B cell (primary cell): ENCODE measurements at regions not wholly inside any gene's neighbourhood (a gene's known extent, or its start where the extent isn't known, plus 50 kb on each side); places are given as distances from the start of the nearest gene placed in this dataset.

Experiments used
- ATAC-seq: fragments of 200-7000 bp; cut with Tn5 transposase; one replicate; pipeline ENCODE4 v1.10.0; 2021; ENCODE audit warnings: low read depth, mild to moderate bottlenecking, moderate number of reproducible peaks, moderate library complexity
- CTCF ChIA-PET: fragments of 350-600 bp; sonication (Branson Sonifier 250); formaldehyde crosslinking; loops from one replicate; lab custom pipeline; 2021; ENCODE audit warnings: antibody characterized with exemption, inconsistent platforms; lab: Charles Lee
- POLR2A ChIA-PET: fragments of 350-600 bp; sonication (Branson Sonifier 250); formaldehyde crosslinking; loops from one replicate; lab custom pipeline; 2021; ENCODE audit warnings: antibody characterized with exemption; lab: Charles Lee
- DNase-seq: peaks from one replicate; pipeline ENCODE4 v3.0.0; 2013
- H2AFZ ChIP-seq: 2 replicates; pipeline ENCODE4 v1.6.1; 2012; ENCODE audit warnings: mild to moderate bottlenecking, low read depth, low read length; ENCODE audit not compliant: insufficient read depth, poor library complexity, severe bottlenecking
- H3K27ac ChIP-seq, 2 donors: 1 replicate in 1 of 2; 2 replicates in 1 of 2; pipeline ENCODE4 v1.5.1; 2012 to 2013; ENCODE audit warnings: low read length in 2 of 2, mild to moderate bottlenecking in 2 of 2, moderate library complexity in 1 of 2
- H3K27me3 ChIP-seq, 4 experiments: fragments of 200-600 bp in 1 of 4; sonication (generic) in 1 of 4; replicated peaks in 1 of 4; 1 replicate in 2 of 4; 2 replicates in 2 of 4; pipeline versions ENCODE4 v1.6.1 to v1.7.0; 2013 to 2016; ENCODE audit warnings: low read length in 3 of 4, mild to moderate bottlenecking in 2 of 4, mixed read lengths in 1 of 4, moderate library complexity in 1 of 4; ENCODE audit not compliant: insufficient read depth in 4 of 4, control insufficient read depth in 3 of 4; ENCODE audit errors: control extremely low read depth in 1 of 4
- H3K36me3 ChIP-seq, 2 experiments: replicated peaks in 1 of 2; 1 replicate in 1 of 2; 2 replicates in 1 of 2; pipeline versions ENCODE4 v1.6.1 to v1.7.1; 2013; ENCODE audit warnings: low read length in 1 of 2; ENCODE audit not compliant: insufficient read depth in 2 of 2, control insufficient read depth in 1 of 2; ENCODE audit errors: control extremely low read depth in 1 of 2, extremely low read depth in 1 of 2
- H3K4me1 ChIP-seq, 2 donors: fragments of 200-600 bp in 1 of 2; sonication (generic) in 1 of 2; 1 replicate in 1 of 2; 2 replicates in 1 of 2; pipeline versions ENCODE4 v1.5.1 to v1.6.1; 2013 to 2017; ENCODE audit warnings: low read length in 2 of 2; ENCODE audit not compliant: control insufficient read depth in 2 of 2, insufficient read depth in 2 of 2
- H3K4me2 ChIP-seq: replicated peaks from 2 replicates; pipeline ENCODE3; 2012; ENCODE audit warnings: mild to moderate bottlenecking, low read depth, low read length; ENCODE audit not compliant: poor library complexity, severe bottlenecking
- H3K4me3 ChIP-seq, 5 experiments: fragments of 200-600 bp in 1 of 5; sonication (generic) in 1 of 5; 1 replicate in 3 of 5; 2 replicates in 2 of 5; pipeline versions ENCODE4 v1.5.1 to v1.7.0; 2011 to 2016; ENCODE audit warnings: low read length in 4 of 5, mild to moderate bottlenecking in 4 of 5, low read depth in 2 of 5, control low read depth in 1 of 5, moderate library complexity in 1 of 5; ENCODE audit not compliant: insufficient read depth in 1 of 5; ENCODE audit errors: control extremely low read depth in 1 of 5, extremely low read depth in 1 of 5
- H3K79me2 ChIP-seq: fragments of 200-600 bp; sonication (generic); one replicate; pipeline ENCODE4 v1.6.0; 2016; ENCODE audit warnings: low read length; ENCODE audit not compliant: control insufficient read depth, insufficient read depth
- H3K9ac ChIP-seq: fragments of 200-600 bp; sonication (generic); 2 replicates; pipeline ENCODE4 v1.6.1; 2017; ENCODE audit warnings: mild to moderate bottlenecking, low read length, moderate library complexity
- H3K9me3 ChIP-seq, 3 donors: one replicate each; pipeline versions ENCODE4 v1.6.1 to v1.7.1; 2013; ENCODE audit warnings: low read length in 2 of 3; ENCODE audit not compliant: control insufficient read depth in 2 of 3, insufficient read depth in 1 of 3; ENCODE audit errors: control extremely low read depth in 1 of 3
- H4K20me1 ChIP-seq: 2 replicates; pipeline ENCODE4 v1.6.0; 2012; ENCODE audit warnings: mild to moderate bottlenecking, low read length; ENCODE audit not compliant: insufficient read depth, control insufficient read depth, poor library complexity, severe bottlenecking
- H3K27ac Mint-ChIP-seq: one replicate; pipeline ENCODE4 v1.8.0; 2021; ENCODE audit warnings: mixed read lengths
- H3K27me3 Mint-ChIP-seq: one replicate; pipeline ENCODE4 v1.8.0; 2021; ENCODE audit warnings: mixed read lengths
- H3K4me1 Mint-ChIP-seq: one replicate; pipeline ENCODE4 v1.8.0; 2021; ENCODE audit warnings: mixed read lengths
- H3K4me3 Mint-ChIP-seq: one replicate; pipeline ENCODE4 v1.8.0; 2021; ENCODE audit warnings: mixed read lengths
- H3K9me3 Mint-ChIP-seq: one replicate; pipeline ENCODE4 v1.8.0; 2022; ENCODE audit warnings: mixed read lengths; ENCODE audit not compliant: insufficient read depth
- CTCF ChIP-seq: fragments of 200-600 bp; IDR thresholded peaks from one replicate; pipeline ENCODE4 v1.8.0; 2022; ENCODE audit warnings: antibody characterized with exemption, mild to moderate bottlenecking
- EZH2 ChIP-seq: IDR thresholded peaks from 2 replicates; pipeline ENCODE4 v1.6.1; 2012; ENCODE audit warnings: borderline replicate concordance, low read depth, mild to moderate bottlenecking, moderate library complexity, low read length; ENCODE audit not compliant: insufficient read depth, poor library complexity, severe bottlenecking
- WGBS: methylation state at CpG from one replicate; pipeline ENCODE4 v1.1.5; 2013; ENCODE audit warnings: missing lambda C conversion rate; ENCODE audit not compliant: insufficient coverage; 5-methylcytosine and 5-hydroxymethylcytosine counted together
- intact Hi-C: fragments of 100-400 bp; cut with micrococcal nuclease; formaldehyde crosslinking; loops from one replicate; pipeline ENCODE4 v1.10.0; 2022

GRCh38 chr6:81938014-81938856, 185.8 kb upstream of the TENT5A start:
- Histone ChIP-seq H3K79me2 (no peaks in the 10 kb centered on the region), H2AFZ (no peak overlapping the region), H4K20me1 (no peaks in the 10 kb centered on the region), H3K27ac (no peak overlapping the region), H3K9me3 (no peaks in the 10 kb centered on the region), H3K9ac (no peak overlapping the region), H3K4me1 (no peaks in the 10 kb centered on the region), H3K27me3 (no peaks in the 10 kb centered on the region), H3K4me3 (no peak overlapping the region), H3K4me2 (no peak overlapping the region), H3K36me3 (no peaks in the 10 kb centered on the region)
- no peak overlapping the region for H3K4me3 Mint-ChIP-seq
- no peaks in the 10 kb centered on the region for H3K9me3 Mint-ChIP-seq
- intact Hi-C loops, result no loop called here
- POLR2A ChIA-PET, result no interaction called here
- no peaks in the 10 kb centered on the region for H3K27me3 Mint-ChIP-seq
- no peak for ATAC-seq
- H3K27ac Mint-ChIP-seq, result no peak overlapping the region
- TF ChIP-seq CTCF, result no peak
- no peak for TF ChIP-seq EZH2
- H3K4me1 Mint-ChIP-seq, result no peaks in the 10 kb centered on the region
- CTCF ChIA-PET, result no interaction called here
- no CpG with 5 or more reads among the region's 4 CpGs for WGBS
- no peak for DNase-seq

GRCh38 chr6:81937296-81937937, 184.9 kb upstream of the TENT5A start:
- H3K27me3 ChIP-seq, result no peaks in the 10 kb centered on the region
- intact Hi-C loops, result no loop called here
- H3K4me2 ChIP-seq, result no peak overlapping the region
- no peaks in the 10 kb centered on the region for H3K36me3 ChIP-seq
- no peak overlapping the region for H2AFZ ChIP-seq
- no peaks in the 10 kb centered on the region for H3K4me1 ChIP-seq
- H4K20me1 ChIP-seq, result no peaks in the 10 kb centered on the region
- WGBS, result 100% methylated on average over 5 of the region's 6 CpGs
- no peak overlapping the region for H3K4me3 Mint-ChIP-seq
- no peaks in the 10 kb centered on the region for H3K27me3 Mint-ChIP-seq
- H3K27ac ChIP-seq, result no peak overlapping the region
- no peaks in the 10 kb centered on the region for H3K79me2 ChIP-seq
- no peak overlapping the region for H3K9ac ChIP-seq
- CTCF ChIA-PET, result no interaction called here
- H3K9me3 ChIP-seq, result no peaks in the 10 kb centered on the region
- TF ChIP-seq CTCF (no peak), EZH2 (no peak)
- POLR2A ChIA-PET, result no interaction called here
- ATAC-seq (no peak), DNase-seq (no peak)
- H3K4me1 Mint-ChIP-seq, result no peaks in the 10 kb centered on the region
- H3K27ac Mint-ChIP-seq, result no peak overlapping the region
- no peak overlapping the region for H3K4me3 ChIP-seq
- H3K9me3 Mint-ChIP-seq, result no peaks in the 10 kb centered on the region
